K562 (cell line): ENCODE measurements at regions not wholly inside any gene's neighbourhood (a gene's known extent, or its start where the extent isn't known, plus 50 kb on each side); places are given as distances from the start of the nearest gene placed in this dataset.

Experiments
- ADNP ChIP-seq: fragments of 200-800 bp; sonication (Bioruptor generic); IDR thresholded peaks from 2 replicates; pipeline ENCODE4 v1.6.1; 2016; ENCODE audit warnings: missing genetic modification characterization, missing compliant biosample characterization
- ELF4 ChIP-seq: fragments of 450-650 bp; formaldehyde crosslinking; IDR thresholded peaks from 2 replicates; pipeline ENCODE4 v1.4.0; 2022; ENCODE audit warnings: missing genetic modification characterization
- ESRRB ChIP-seq: fragments of 250-450 bp; sonication (Bioruptor Pico); IDR thresholded peaks from 2 replicates; pipeline ENCODE4 v1.5.0; 2020; ENCODE audit warnings: mild to moderate bottlenecking, moderate library complexity, borderline replicate concordance
- ETV5 ChIP-seq: sonication (generic); formaldehyde crosslinking; IDR thresholded peaks from 2 replicates; pipeline ENCODE4 v1.4.0; 2020; ENCODE audit warnings: low read depth, mild to moderate bottlenecking, missing genetic modification reagents
- GTF2A2 ChIP-seq: IDR thresholded peaks from 2 replicates; pipeline ENCODE4 v1.6.1; 2016; ENCODE audit warnings: mild to moderate bottlenecking, missing genetic modification characterization, missing compliant biosample characterization
- GTF2E2 ChIP-seq: fragments of 200-800 bp; sonication (Bioruptor generic); IDR thresholded peaks from 2 replicates; pipeline ENCODE4 v1.6.1; 2016; ENCODE audit warnings: missing genetic modification characterization, missing compliant biosample characterization
- HCFC1 ChIP-seq: IDR thresholded peaks from 2 replicates; pipeline ENCODE4 v1.6.1; 2012; ENCODE audit warnings: low read depth, low read length, improper control_type of control experiment
- LARP7 ChIP-seq: fragments of 450-650 bp; IDR thresholded peaks from 2 replicates; pipeline ENCODE4 v1.6.1; 2016
- MAFK ChIP-seq: IDR thresholded peaks from 2 replicates; pipeline ENCODE4 v1.6.1; 2011; ENCODE audit warnings: low read length, improper control_type of control experiment
- MECOM ChIP-seq: fragments of 250-450 bp; sonication (Bioruptor Pico); IDR thresholded peaks from 2 replicates; pipeline ENCODE4 v1.8.0; 2022; ENCODE audit warnings: inconsistent platforms
- MTA1 ChIP-seq: fragments of 450-650 bp; IDR thresholded peaks from 2 replicates; pipeline ENCODE4 v1.6.1; 2017; ENCODE audit warnings: borderline replicate concordance
- PBX2 ChIP-seq, 2 experiments: IDR thresholded peaks in 1 of 2; conservative IDR thresholded peaks in 1 of 2; 2 replicates each; pipeline ENCODE4 v1.6.1; 2016; ENCODE audit warnings: low read depth in 2 of 2, mild to moderate bottlenecking in 1 of 2, missing compliant biosample characterization in 1 of 2, missing genetic modification characterization in 1 of 2, moderate library complexity in 1 of 2
- PRPF4 ChIP-seq: fragments of 200-400 bp; formaldehyde crosslinking; IDR thresholded peaks from one replicate; pipeline ENCODE4 v1.6.1; 2017; ENCODE audit warnings: low read length, low read depth, mild to moderate bottlenecking; ENCODE audit not compliant: insufficient read depth, poor library complexity, severe bottlenecking
- PYGO2 ChIP-seq: fragments of 450-650 bp; IDR thresholded peaks from 2 replicates; pipeline ENCODE4 v1.6.1; 2016; ENCODE audit warnings: mild to moderate bottlenecking, missing genetic modification characterization, moderate library complexity, missing compliant biosample characterization
- SMAD3 ChIP-seq: fragments of 450-650 bp; formaldehyde crosslinking; conservative IDR thresholded peaks from 2 replicates; pipeline ENCODE4 v1.4.0; 2020; ENCODE audit warnings: mild to moderate bottlenecking
- SOX6 ChIP-seq: fragments of 450-650 bp; IDR thresholded peaks from 2 replicates; pipeline ENCODE4 v1.6.1; 2014; ENCODE audit warnings: mild to moderate bottlenecking
- ZFPM2 ChIP-seq: fragments of 250-450 bp; sonication (Bioruptor Pico); IDR thresholded peaks from 2 replicates; pipeline ENCODE4 v1.5.1; 2022; ENCODE audit warnings: mild to moderate bottlenecking
- ZNF121 ChIP-seq: sonication (generic); formaldehyde crosslinking; conservative IDR thresholded peaks from 2 replicates; pipeline ENCODE4 v1.8.0; 2022; ENCODE audit warnings: missing genetic modification reagents
- ZNF274 ChIP-seq: IDR thresholded peaks from 2 replicates; pipeline ENCODE4 v1.6.1; 2011; ENCODE audit warnings: low read depth, mild to moderate bottlenecking, low read length, moderate library complexity, borderline replicate concordance
- ZNF316 ChIP-seq: fragments of 450-650 bp; IDR thresholded peaks from 2 replicates; pipeline ENCODE4 v1.6.1; 2016
- ZNF436 ChIP-seq: fragments of 250-450, 450-650 bp; sonication (Bioruptor Pico); formaldehyde crosslinking; IDR thresholded peaks from 2 replicates; pipeline ENCODE4 v1.7.0; 2020; ENCODE audit warnings: mild to moderate bottlenecking
- ZNF586 ChIP-seq: fragments of 450-650 bp; formaldehyde crosslinking; conservative IDR thresholded peaks from 2 replicates; pipeline ENCODE4 v1.4.0; 2020; ENCODE audit warnings: mild to moderate bottlenecking, moderate library complexity
- ZNF764 ChIP-seq: fragments of 250-450 bp; sonication (Bioruptor Pico); IDR thresholded peaks from 2 replicates; pipeline ENCODE4 v1.4.0; 2020; ENCODE audit warnings: low read depth, mild to moderate bottlenecking, moderate library complexity
- TF ChIP-seq, protein P1 (sequence below), 2 experiments: fragments of 450-650 bp; IDR thresholded peaks; 2 replicates each; pipeline ENCODE4 v1.6.1; 2018; ENCODE audit warnings: mild to moderate bottlenecking in 2 of 2, low read depth in 1 of 2; ENCODE audit not compliant: partially characterized antibody in 2 of 2

DNA sequence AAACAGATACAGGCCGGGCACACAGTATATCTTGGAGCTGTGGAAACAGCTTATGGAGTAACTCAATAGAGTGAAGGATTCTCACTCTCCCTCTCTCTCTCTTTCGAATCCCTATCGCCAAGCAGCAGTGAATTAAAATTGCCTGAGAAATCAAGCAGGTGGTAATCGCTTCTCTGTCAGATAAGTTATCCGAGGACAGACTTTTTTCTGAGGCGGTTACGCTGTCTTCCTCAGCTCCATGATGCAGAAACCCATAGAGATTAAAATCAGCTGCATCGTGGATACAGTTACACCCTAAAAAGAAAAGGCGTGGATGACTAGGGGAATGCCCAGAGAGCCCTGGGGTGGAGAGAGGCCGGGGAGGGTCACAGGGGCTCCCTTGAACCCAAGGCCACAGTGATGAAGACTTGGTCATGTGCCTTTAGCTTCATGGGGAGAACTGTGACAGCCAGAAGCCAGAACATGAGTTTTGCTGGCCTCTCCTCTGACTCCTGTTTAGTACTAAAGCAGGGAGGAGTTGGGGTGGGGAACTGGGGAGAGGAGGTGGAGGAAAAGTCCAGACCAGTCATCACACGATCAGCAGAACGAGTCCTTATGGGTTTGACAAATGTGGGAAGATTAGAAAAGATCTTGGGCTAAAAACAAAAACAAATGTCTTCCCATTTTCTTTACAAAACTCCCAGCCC, 138.8 kb upstream of the JARID2 start (continued):
- no peak for TF ChIP-seq ESRRB (CRISPR knock-in tag)
- no peak for TF ChIP-seq LARP7
- TF ChIP-seq ADNP: no peak; the same call in 1 of the 2 replicates
- no peak for TF ChIP-seq ZNF764
- 0 out of 2 replicates have a peak, but pooled peaks have one; percentile 38 for TF ChIP-seq SMAD3 (CRISPR knock-in tag)
- no peak for TF ChIP-seq GTF2A2 (tag)
- TF ChIP-seq PYGO2: no peak
- no peak for TF ChIP-seq GTF2E2 (tag)
- no peak for TF ChIP-seq ETV5 (CRISPR knock-in tag)
- 0 out of 2 replicates have a peak, but pooled peaks have one; percentile 13 for TF ChIP-seq MECOM
- no peak for TF ChIP-seq PRPF4
- TF ChIP-seq ZNF436: no peak
- no peak for TF ChIP-seq MAFK
- TF ChIP-seq ZFPM2 (CRISPR knock-in tag): no peak
- TF ChIP-seq PBX2 (CRISPR knock-in tag; IDR thresholded peaks at IDR 0.05; ENCODE audit: low read depth): no peak
- no peak for TF ChIP-seq PBX2 (tag; conservative IDR thresholded peaks at IDR 0.05; ENCODE audit: low read depth)
- TF ChIP-seq HCFC1: no peak
- TF ChIP-seq ZNF316: no peak
- no peak; the same call in 1 of the 2 replicates for TF ChIP-seq ZNF274
- TF ChIP-seq SOX6: peak; percentile 62
- TF ChIP-seq ELF4: peak; percentile 57; the same call in 1 of the 2 replicates
- TF ChIP-seq ZNF121 (CRISPR knock-in tag): no peak
- no peak for TF ChIP-seq ZNF586 (CRISPR knock-in tag)
- 0 out of 2 replicates have a peak, but pooled peaks have one; percentile 70 for TF ChIP-seq MTA1
- TF ChIP-seq, protein P1, sequence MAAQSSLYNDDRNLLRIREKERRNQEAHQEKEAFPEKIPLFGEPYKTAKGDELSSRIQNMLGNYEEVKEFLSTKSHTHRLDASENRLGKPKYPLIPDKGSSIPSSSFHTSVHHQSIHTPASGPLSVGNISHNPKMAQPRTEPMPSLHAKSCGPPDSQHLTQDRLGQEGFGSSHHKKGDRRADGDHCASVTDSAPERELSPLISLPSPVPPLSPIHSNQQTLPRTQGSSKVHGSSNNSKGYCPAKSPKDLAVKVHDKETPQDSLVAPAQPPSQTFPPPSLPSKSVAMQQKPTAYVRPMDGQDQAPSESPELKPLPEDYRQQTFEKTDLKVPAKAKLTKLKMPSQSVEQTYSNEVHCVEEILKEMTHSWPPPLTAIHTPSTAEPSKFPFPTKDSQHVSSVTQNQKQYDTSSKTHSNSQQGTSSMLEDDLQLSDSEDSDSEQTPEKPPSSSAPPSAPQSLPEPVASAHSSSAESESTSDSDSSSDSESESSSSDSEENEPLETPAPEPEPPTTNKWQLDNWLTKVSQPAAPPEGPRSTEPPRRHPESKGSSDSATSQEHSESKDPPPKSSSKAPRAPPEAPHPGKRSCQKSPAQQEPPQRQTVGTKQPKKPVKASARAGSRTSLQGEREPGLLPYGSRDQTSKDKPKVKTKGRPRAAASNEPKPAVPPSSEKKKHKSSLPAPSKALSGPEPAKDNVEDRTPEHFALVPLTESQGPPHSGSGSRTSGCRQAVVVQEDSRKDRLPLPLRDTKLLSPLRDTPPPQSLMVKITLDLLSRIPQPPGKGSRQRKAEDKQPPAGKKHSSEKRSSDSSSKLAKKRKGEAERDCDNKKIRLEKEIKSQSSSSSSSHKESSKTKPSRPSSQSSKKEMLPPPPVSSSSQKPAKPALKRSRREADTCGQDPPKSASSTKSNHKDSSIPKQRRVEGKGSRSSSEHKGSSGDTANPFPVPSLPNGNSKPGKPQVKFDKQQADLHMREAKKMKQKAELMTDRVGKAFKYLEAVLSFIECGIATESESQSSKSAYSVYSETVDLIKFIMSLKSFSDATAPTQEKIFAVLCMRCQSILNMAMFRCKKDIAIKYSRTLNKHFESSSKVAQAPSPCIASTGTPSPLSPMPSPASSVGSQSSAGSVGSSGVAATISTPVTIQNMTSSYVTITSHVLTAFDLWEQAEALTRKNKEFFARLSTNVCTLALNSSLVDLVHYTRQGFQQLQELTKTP (IDR thresholded peaks at IDR 0.05; ENCODE audit: low read depth in 1 of 2, partially characterized antibody in 2 of 2): no peak
